H1 (cell line): ENCODE measurements at regions not wholly inside any gene's neighbourhood (a gene's known extent, or its start where the extent isn't known, plus 50 kb on each side); places are given as distances from the start of the nearest gene placed in this dataset.

Source experiments
- CTCF ChIA-PET: fragments of 300-600 bp; sonication (Branson Sonifier 250); formaldehyde crosslinking; loops from one replicate; lab custom pipeline; 2021; ENCODE audit not compliant: partially characterized antibody; lab: Charles Lee
- POLR2A ChIA-PET: fragments of 300-600 bp; sonication (Branson Sonifier 250); formaldehyde crosslinking; loops from one replicate; lab custom pipeline; 2021; ENCODE audit warnings: inconsistent platforms; ENCODE audit not compliant: partially characterized antibody; lab: Charles Lee
- DNase-seq, 2 experiments: peaks; one replicate each; pipeline versions ENCODE4 v3.0.0 to v3.0.0-alpha.2; 2010 to 2022; ENCODE audit warnings: low spot score in 2 of 2, low read depth in 1 of 2, mixed read lengths in 1 of 2
- FAIRE-seq: peaks from 2 replicates; lab custom pipeline; 2011; peaks lifted over from hg19 to GRCh38; lab: Jason Lieb, UNC
- H2AFZ ChIP-seq: 2 replicates; pipeline ENCODE4 v1.8.1; 2012; ENCODE audit warnings: low read length, inconsistent platforms
- H2AK5ac ChIP-seq: 2 replicates; pipeline ENCODE4 v1.6.1; 2013; ENCODE audit warnings: low read depth, low read length
- H2BK120ac ChIP-seq: replicated peaks from 2 replicates; pipeline ENCODE3; 2013; ENCODE audit warnings: low read depth, low read length, inconsistent platforms
- H2BK12ac ChIP-seq: 2 replicates; pipeline ENCODE4 v1.6.1; 2013; ENCODE audit warnings: low read depth, low read length
- H2BK15ac ChIP-seq: 2 replicates; pipeline ENCODE4 v1.6.1; 2013; ENCODE audit warnings: low read length
- H2BK20ac ChIP-seq: 2 replicates; pipeline ENCODE4 v1.6.1; 2013; ENCODE audit warnings: low read length
- H2BK5ac ChIP-seq: 2 replicates; pipeline ENCODE4 v1.6.1; 2013; ENCODE audit warnings: low read depth, low read length
- H3K14ac ChIP-seq: 2 replicates; pipeline ENCODE4 v1.6.1; 2013; ENCODE audit warnings: inconsistent platforms; ENCODE audit not compliant: insufficient read length
- H3K18ac ChIP-seq: 2 replicates; pipeline ENCODE4 v1.6.1; 2013; ENCODE audit warnings: low read length; ENCODE audit errors: extremely low read depth
- H3K23ac ChIP-seq: 2 replicates; pipeline ENCODE4 v1.6.1; 2013; ENCODE audit warnings: inconsistent platforms; ENCODE audit not compliant: insufficient read length
- H3K23me2 ChIP-seq: 2 replicates; pipeline ENCODE4 v1.6.1; 2013; ENCODE audit warnings: low read depth, low read length
- H3K27ac ChIP-seq: 2 replicates; pipeline ENCODE4 v1.6.1; 2011; ENCODE audit warnings: low read depth, low read length, inconsistent platforms
- H3K27me3 ChIP-seq, 4 experiments: replicated peaks in 1 of 4; 1 replicate in 1 of 4; 2 replicates in 3 of 4; pipeline versions ENCODE4 v1.6.1 to v1.8.1; 2011 to 2013; ENCODE audit warnings: low read length in 3 of 4, mild to moderate bottlenecking in 3 of 4, inconsistent platforms in 2 of 4, mixed read lengths in 2 of 4, moderate library complexity in 1 of 4; ENCODE audit not compliant: control insufficient read depth in 3 of 4, insufficient read depth in 3 of 4; ENCODE audit errors: extremely low read depth in 1 of 4
- H3K36me3 ChIP-seq, 4 experiments: 2 replicates each; pipeline versions ENCODE4 v1.6.1 to v1.8.1; 2011 to 2013; ENCODE audit warnings: mild to moderate bottlenecking in 4 of 4, low read length in 3 of 4, moderate library complexity in 2 of 4, control low read depth in 1 of 4, inconsistent platforms in 1 of 4; ENCODE audit not compliant: insufficient read depth in 4 of 4, control insufficient read depth in 2 of 4
- H3K4ac ChIP-seq: replicated peaks from 2 replicates; pipeline ENCODE3; 2013; ENCODE audit warnings: low read length, low read depth, mixed read lengths, inconsistent platforms; ENCODE audit not compliant: insufficient read length
- H3K4me1 ChIP-seq, 4 experiments: replicated peaks in 1 of 4; 1 replicate in 1 of 4; 2 replicates in 3 of 4; pipeline versions ENCODE4 v1.6.1 to v1.8.1; 2011 to 2013; ENCODE audit warnings: low read length in 3 of 4, inconsistent platforms in 2 of 4, mixed read lengths in 1 of 4; ENCODE audit not compliant: insufficient read depth in 4 of 4, control insufficient read depth in 3 of 4
- H3K4me2 ChIP-seq, 2 experiments: 2 replicates each; pipeline versions ENCODE4 v1.6.1 to v1.8.1; 2011 to 2013; ENCODE audit warnings: low read depth in 2 of 2, low read length in 2 of 2, control low read depth in 1 of 2, inconsistent platforms in 1 of 2, mild to moderate bottlenecking in 1 of 2; ENCODE audit not compliant: insufficient read depth in 1 of 2
- H3K4me3 ChIP-seq, 4 experiments: fragments of 200-600, 300-600 bp in 1 of 4; sonication (generic), shearing (Covaris generic), sonication (Bioruptor Twin) in 1 of 4; 2 replicates each; pipeline versions ENCODE4 v1.5.1 to v1.8.1; 2011 to 2016; ENCODE audit warnings: low read length in 4 of 4, low read depth in 3 of 4, control low read depth in 2 of 4, inconsistent platforms in 2 of 4, mild to moderate bottlenecking in 2 of 4, mixed read lengths in 1 of 4, moderate library complexity in 1 of 4; ENCODE audit not compliant: insufficient read depth in 2 of 4; ENCODE audit errors: extremely low read depth in 1 of 4
- H3K56ac ChIP-seq: replicated peaks from 2 replicates; pipeline ENCODE3; 2013; ENCODE audit warnings: low read depth, mild to moderate bottlenecking, mixed read lengths, low read length, inconsistent platforms; ENCODE audit not compliant: insufficient read length
- H3K79me1 ChIP-seq: 2 replicates; pipeline ENCODE4 v1.6.1; 2013; ENCODE audit warnings: low read depth, low read length, control low read depth
- H3K79me2 ChIP-seq, 2 experiments: 2 replicates each; pipeline versions ENCODE4 v1.6.1 to v1.8.1; 2012 to 2013; ENCODE audit warnings: low read length in 2 of 2, mild to moderate bottlenecking in 2 of 2, inconsistent platforms in 1 of 2; ENCODE audit not compliant: insufficient read depth in 2 of 2, control insufficient read depth in 1 of 2
- H3K9ac ChIP-seq, 4 experiments: replicated peaks in 1 of 4; 1 replicate in 1 of 4; 2 replicates in 3 of 4; pipeline versions ENCODE4 v1.6.1 to v1.8.1; 2011 to 2013; ENCODE audit warnings: low read depth in 3 of 4, low read length in 3 of 4, control low read depth in 2 of 4, mild to moderate bottlenecking in 2 of 4, moderate library complexity in 2 of 4, inconsistent platforms in 1 of 4; ENCODE audit errors: extremely low read depth in 1 of 4
- H3K9me3 ChIP-seq, 2 experiments: 2 replicates each; pipeline versions ENCODE4 v1.6.1 to v1.8.1; 2012 to 2013; ENCODE audit warnings: mild to moderate bottlenecking in 2 of 2, moderate library complexity in 2 of 2, control low read depth in 1 of 2, inconsistent platforms in 1 of 2, low read depth in 1 of 2, low read length in 1 of 2, mixed read lengths in 1 of 2; ENCODE audit not compliant: insufficient read depth in 2 of 2
- H4K20me1 ChIP-seq, 2 experiments: replicated peaks in 1 of 2; 2 replicates each; pipeline versions ENCODE3 to v1.8.1; 2011 to 2013; ENCODE audit warnings: inconsistent platforms in 2 of 2, low read length in 2 of 2, mild to moderate bottlenecking in 1 of 2; ENCODE audit not compliant: insufficient read depth in 2 of 2, control insufficient read depth in 1 of 2
- H4K5ac ChIP-seq: 2 replicates; pipeline ENCODE4 v1.6.1; 2013; ENCODE audit warnings: low read length, low read depth, mixed read lengths, inconsistent platforms; ENCODE audit not compliant: insufficient read length
- H4K8ac ChIP-seq: 2 replicates; pipeline ENCODE4 v1.8.0; 2013; ENCODE audit warnings: mild to moderate bottlenecking, moderate library complexity, low read length, inconsistent platforms; ENCODE audit not compliant: insufficient read depth; ENCODE audit errors: extremely low read depth
- H4K91ac ChIP-seq: replicated peaks from 2 replicates; pipeline ENCODE3; 2013; ENCODE audit warnings: low read length, mixed read lengths, inconsistent platforms; ENCODE audit not compliant: insufficient read length
- CTBP2 ChIP-seq: IDR thresholded peaks from 2 replicates; pipeline ENCODE4 v1.7.0; 2011; ENCODE audit warnings: borderline replicate concordance, mild to moderate bottlenecking, moderate library complexity, mixed read lengths, low read length; ENCODE audit not compliant: insufficient read depth, insufficient read length
- POLR2A ChIP-seq, 2 experiments: IDR thresholded peaks; 1 replicate in 1 of 2; 2 replicates in 1 of 2; pipeline ENCODE4 v1.6.1; 2011; ENCODE audit warnings: low read depth in 2 of 2, low read length in 2 of 2, mild to moderate bottlenecking in 2 of 2; ENCODE audit errors: control extremely low read depth in 1 of 2
- RNF2 ChIP-seq: fragments of 200-900, 300-1000 bp; sonication (generic); IDR thresholded peaks from 2 replicates; pipeline ENCODE4 v1.7.1; 2016; ENCODE audit warnings: borderline replicate concordance, low read depth, mild to moderate bottlenecking, antibody characterized with exemption, low read length; ENCODE audit not compliant: poor library complexity, severe bottlenecking; ENCODE audit errors: missing control alignments
- SIN3A ChIP-seq, 2 experiments: IDR thresholded peaks in 1 of 2; conservative IDR thresholded peaks in 1 of 2; 2 replicates each; pipeline ENCODE4 v1.6.1; 2011 to 2012; ENCODE audit warnings: low read length in 2 of 2, improper control_type of control experiment in 1 of 2, low read depth in 1 of 2, mild to moderate bottlenecking in 1 of 2
- WGBS, 2 experiments: shearing (Covaris generic) in 1 of 2; methylation state at CpG; one replicate each; pipeline versions ENCODE4 v1.1.6 to v1.1.7; 2013 to 2015; ENCODE audit warnings: low lambda C conversion rate in 2 of 2, mixed read lengths in 2 of 2, inconsistent platforms in 1 of 2, low coverage in 1 of 2, missing lambda C conversion rate in 1 of 2; ENCODE audit not compliant: insufficient replicate concordance in 2 of 2, insufficient coverage in 1 of 2, insufficient read length in 1 of 2; ENCODE audit errors: extremely low coverage in 1 of 2, missing lambda C conversion rate in 1 of 2; 5-methylcytosine and 5-hydroxymethylcytosine counted together

- Histone ChIP-seq H3K56ac (no peak overlapping the region), H3K23ac (no peak overlapping the region), H3K4ac (no peak overlapping the region), H3K27me3 (no peaks in the 10 kb centered on the region), H2BK20ac (no peak overlapping the region), H2AFZ (no peak overlapping the region), H3K27ac (no peak overlapping the region)
- no peak for FAIRE-seq
- CTCF ChIA-PET = interaction anchor here (1.4 kb wide), 1 partner anchor 100 kb away, joined by 3 read pairs; no protein-coding TSS in a partner anchor
- WGBS, 2 experiments = 90% methylated on average over 5 of the region's 5 CpGs; no CpG with 5 or more reads in 1 of the 2 experiments
- no peak for TF ChIP-seq POLR2A (IDR thresholded peaks at IDR 0.05; ENCODE audit: control extremely low read depth in 1 of 2, low read depth in 2 of 2, low read length in 2 of 2)
- TF ChIP-seq RNF2 = no peak
- no peak for TF ChIP-seq SIN3A (conservative IDR thresholded peaks at IDR 0.05 in 1 of 2, IDR thresholded peaks at IDR 0.05 in 1 of 2; ENCODE audit: low read depth in 1 of 2, low read length in 2 of 2)
- TF ChIP-seq CTBP2 = no peak
- TF ChIP-seq, all 59 proteins: peak for 0
- H3K14ac ChIP-seq = no peak overlapping the region
- no peaks in the 10 kb centered on the region for H3K23me2 ChIP-seq
- no peaks in the 10 kb centered on the region for H3K79me2 ChIP-seq
- no peaks in the 10 kb centered on the region for H3K4me1 ChIP-seq
- no peak overlapping the region for H2BK120ac ChIP-seq
- no peak for DNase-seq
- no peaks in the 10 kb centered on the region for H3K9me3 ChIP-seq
- no peak overlapping the region for H3K4me2 ChIP-seq
- no peak overlapping the region for H3K9ac ChIP-seq
- H2BK5ac ChIP-seq = no peak overlapping the region
- no peak overlapping the region for H3K18ac ChIP-seq
- H2BK12ac ChIP-seq = no peak overlapping the region
- H4K5ac ChIP-seq = no peak overlapping the region
- no peak overlapping the region for H4K8ac ChIP-seq
- POLR2A ChIA-PET = no interaction called here
- no peak overlapping the region for H2BK15ac ChIP-seq
- H4K91ac ChIP-seq = no peak overlapping the region
- H3K4me3 ChIP-seq = no peak overlapping the region
- no peaks in the 10 kb centered on the region for H3K79me1 ChIP-seq
- no peaks in the 10 kb centered on the region for H3K36me3 ChIP-seq
- no peaks in the 10 kb centered on the region for H4K20me1 ChIP-seq
- no peak overlapping the region for H2AK5ac ChIP-seq
Measured at GRCh38 chr5:91599863-91600262, 216.7 kb upstream of the ARRDC3 start.
